ENCODE measurements at regions not wholly inside any gene's neighbourhood (a gene's known extent, or its start where the extent isn't known, plus 50 kb on each side); places are given as distances from the start of the nearest gene placed in this dataset.

DNA sequence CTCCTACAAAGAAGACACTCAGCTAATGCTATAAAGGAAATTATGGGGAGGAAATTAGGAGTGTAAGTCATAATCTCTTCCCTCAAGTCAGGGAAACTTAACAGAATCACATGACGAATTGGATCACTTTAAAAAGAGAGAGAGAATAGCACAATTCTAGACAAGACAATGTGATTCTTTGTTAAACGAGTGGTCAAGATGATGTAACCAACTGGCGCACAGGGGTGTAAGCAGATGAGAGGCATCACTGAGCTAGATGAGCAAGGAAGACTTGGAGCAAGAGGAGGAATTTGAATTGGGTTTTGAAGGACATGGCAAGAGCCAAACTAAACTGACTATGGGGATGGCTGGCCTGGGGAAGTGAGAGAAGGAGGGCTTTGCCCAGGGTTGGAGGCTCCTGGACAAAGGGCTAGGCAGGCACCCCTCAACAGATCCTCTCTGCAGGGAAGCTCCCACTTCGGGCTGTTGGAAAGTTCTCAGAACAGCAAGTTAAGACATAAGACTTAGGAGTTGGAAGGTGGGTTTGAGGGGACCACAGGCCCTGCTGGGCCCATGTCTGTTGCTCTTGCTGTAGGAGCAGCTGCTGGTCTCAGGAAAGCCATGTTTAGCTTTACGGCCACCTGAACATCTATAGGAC lies 123.9 kb upstream of the GRIK3 start:
- Histone ChIP-seq H3K27ac (no peak overlapping the region), H3K36me3 (no peaks in the 10 kb centered on the region), H3K4me3 (no peak overlapping the region), H3K27me3 (peaks cover 0 to 24% (median 0%) of the 10 kb centered on the region in 3 donors), H3K4me1 (no peaks in the 10 kb centered on the region), H3K9me3 (peaks cover 0 to 19% (median 13%) of the 10 kb centered on the region in 4 donors)
- no peak for TF ChIP-seq POLR2A (IDR thresholded peaks at IDR 0.05)
- TF ChIP-seq CTCF (IDR thresholded peaks at IDR 0.05), result no peak
- no peak for TF ChIP-seq POLR2AphosphoS5 (IDR thresholded peaks at IDR 0.05)
- no peak for TF ChIP-seq EP300 (IDR thresholded peaks at IDR 0.05)
- WGBS, 5 donors, result 67 to 84% (median 76%) methylated on average over 5 of the region's 5 CpGs
- intact Hi-C loops (cut with DNase I; ENCODE audit: low total_unique reads), result no loop called here
- no peak for DNase-seq

DNA sequence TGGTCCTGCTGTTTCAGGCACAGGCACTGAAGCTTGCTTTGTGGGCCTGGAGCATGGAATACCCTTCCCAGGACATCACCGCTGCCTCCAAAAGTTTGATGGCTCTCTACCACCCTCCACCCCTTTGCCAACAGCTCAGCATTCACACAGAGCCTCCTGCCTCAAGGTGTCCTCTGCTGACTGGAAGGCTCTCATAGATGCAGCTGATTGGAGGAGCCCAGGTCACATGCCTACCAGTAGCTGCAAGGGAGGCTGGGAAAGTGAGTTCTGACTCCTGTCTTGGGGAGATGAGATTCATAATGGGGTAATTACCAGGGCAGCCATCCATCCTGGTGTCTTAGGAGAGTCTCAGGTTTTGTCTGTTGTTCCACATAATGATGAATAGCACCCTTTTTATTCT lies 124.8 kb upstream of the GRIK3 start:
- peaks cover 0 to 21% (median 0%) of the 10 kb centered on the region in 3 donors for H3K27me3 ChIP-seq
- no peak overlapping the region for H3K4me3 ChIP-seq
- DNase-seq, result no peak
- no peaks in the 10 kb centered on the region for H3K36me3 ChIP-seq
- H3K27ac ChIP-seq, result no peak overlapping the region
- no peak for TF ChIP-seq EP300 (IDR thresholded peaks at IDR 0.05)
- no peak for TF ChIP-seq POLR2A (IDR thresholded peaks at IDR 0.05)
- no peak for TF ChIP-seq POLR2AphosphoS5 (IDR thresholded peaks at IDR 0.05)
- no peak for TF ChIP-seq CTCF (IDR thresholded peaks at IDR 0.05)
- intact Hi-C loops (cut with DNase I; ENCODE audit: low total_unique reads), result no loop called here
- 80 to 100% (median 88%) methylated on average over 1 of the region's 1 CpG for WGBS, 5 donors
- H3K9me3 ChIP-seq, result peaks cover 0 to 19% (median 13%) of the 10 kb centered on the region in 4 donors
- no peaks in the 10 kb centered on the region for H3K4me1 ChIP-seq

GRCh38 chr1:37161171-37161570 lies 126.9 kb upstream of the GRIK3 start:
- H3K4me1 ChIP-seq, result no peaks in the 10 kb centered on the region
- peaks cover 0 to 3% (median 0%) of the 10 kb centered on the region in 3 donors for H3K27me3 ChIP-seq
- no peak overlapping the region for H3K27ac ChIP-seq
- no peaks in the 10 kb centered on the region for H3K36me3 ChIP-seq
- H3K9me3 ChIP-seq, result peaks cover 0 to 25% (median 18%) of the 10 kb centered on the region in 4 donors
- no peak for TF ChIP-seq EP300 (IDR thresholded peaks at IDR 0.05)
- TF ChIP-seq POLR2A (IDR thresholded peaks at IDR 0.05), result no peak
- TF ChIP-seq POLR2AphosphoS5 (IDR thresholded peaks at IDR 0.05), result no peak
- TF ChIP-seq CTCF (IDR thresholded peaks at IDR 0.05), result no peak
- WGBS, 5 donors, result 81 to 92% (median 82%) methylated on average over 2 of the region's 2 CpGs
- DNase-seq, result no peak
- H3K4me3 ChIP-seq, result no peak overlapping the region
- intact Hi-C loops (cut with DNase I; ENCODE audit: low total_unique reads), result no loop called here

- no peaks in the 10 kb centered on the region for H3K36me3 ChIP-seq
- intact Hi-C loops (cut with DNase I; ENCODE audit: low total_unique reads), result no loop called here
- no peak overlapping the region for H3K4me3 ChIP-seq
- TF ChIP-seq EP300 (IDR thresholded peaks at IDR 0.05) (no peak), POLR2A (IDR thresholded peaks at IDR 0.05) (no peak), POLR2AphosphoS5 (IDR thresholded peaks at IDR 0.05) (no peak), CTCF (IDR thresholded peaks at IDR 0.05) (no peak)
- no peaks in the 10 kb centered on the region for H3K4me1 ChIP-seq
- H3K27me3 ChIP-seq, result no peaks in the 10 kb centered on the region
- peaks cover 0 to 25% (median 18%) of the 10 kb centered on the region in 4 donors for H3K9me3 ChIP-seq
- H3K27ac ChIP-seq, result no peak overlapping the region
- DNase-seq, result no peak
Observed at GRCh38 chr1:37162059-37162458, 127.7 kb upstream of the GRIK3 start.
